Neural crest cell (in vitro differentiated cells): ENCODE measurements at regions not wholly inside any gene's neighbourhood (a gene's known extent, or its start where the extent isn't known, plus 50 kb on each side); places are given as distances from the start of the nearest gene placed in this dataset.

Source experiments
- DNase-seq: peaks from one replicate; pipeline ENCODE4 v3.0.0; 2021; ENCODE audit warnings: low read depth, mixed read lengths, low spot score
- H3K27ac Mint-ChIP-seq: one replicate; pipeline ENCODE4 v1.8.0; 2021; ENCODE audit warnings: mild to moderate bottlenecking, mixed read lengths; ENCODE audit not compliant: unreplicated experiment
- H3K27me3 Mint-ChIP-seq: 2 replicates; pipeline ENCODE4 v1.8.0; 2021; ENCODE audit warnings: low read depth, mild to moderate bottlenecking, mixed read lengths
- H3K36me3 Mint-ChIP-seq: 2 replicates; pipeline ENCODE4 v1.8.0; 2021; ENCODE audit warnings: low read depth, mild to moderate bottlenecking, mixed read lengths
- H3K4me1 Mint-ChIP-seq: 2 replicates; pipeline ENCODE4 v1.8.0; 2021; ENCODE audit warnings: mixed read lengths
- H3K4me3 Mint-ChIP-seq: one replicate; pipeline ENCODE4 v1.8.0; 2021; ENCODE audit warnings: mild to moderate bottlenecking, mixed read lengths
- H3K9me3 Mint-ChIP-seq: 2 replicates; pipeline ENCODE4 v1.8.0; 2021; ENCODE audit warnings: mixed read lengths
- TF ChIP-seq, protein P1 (sequence below): fragments of 200-600 bp; sonication (generic); conservative IDR thresholded peaks from 2 replicates; pipeline ENCODE4 v1.5.0; 2021; ENCODE audit warnings: antibody characterized with exemption, mild to moderate bottlenecking

DNA sequence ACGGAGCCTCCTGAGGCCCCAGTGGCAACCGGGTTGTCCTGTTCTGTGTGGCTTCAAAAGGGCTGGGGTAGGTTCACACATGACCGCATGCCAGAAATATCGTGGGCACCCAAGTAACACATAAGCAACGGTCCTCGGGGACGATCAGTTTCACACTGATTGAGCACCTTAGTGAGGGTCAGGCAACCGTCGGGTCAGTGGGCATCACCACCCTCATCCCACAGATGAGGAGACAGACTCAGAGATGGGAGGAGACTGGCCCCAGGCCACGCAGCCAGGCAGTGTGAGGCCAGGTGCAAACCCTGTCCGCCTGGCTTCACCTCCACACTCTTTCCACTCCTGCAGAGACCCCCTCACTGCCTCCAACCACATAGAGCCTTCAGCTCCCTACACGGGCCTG is 309.8 kb downstream of the MATN1 start:
- TF ChIP-seq, protein P1, sequence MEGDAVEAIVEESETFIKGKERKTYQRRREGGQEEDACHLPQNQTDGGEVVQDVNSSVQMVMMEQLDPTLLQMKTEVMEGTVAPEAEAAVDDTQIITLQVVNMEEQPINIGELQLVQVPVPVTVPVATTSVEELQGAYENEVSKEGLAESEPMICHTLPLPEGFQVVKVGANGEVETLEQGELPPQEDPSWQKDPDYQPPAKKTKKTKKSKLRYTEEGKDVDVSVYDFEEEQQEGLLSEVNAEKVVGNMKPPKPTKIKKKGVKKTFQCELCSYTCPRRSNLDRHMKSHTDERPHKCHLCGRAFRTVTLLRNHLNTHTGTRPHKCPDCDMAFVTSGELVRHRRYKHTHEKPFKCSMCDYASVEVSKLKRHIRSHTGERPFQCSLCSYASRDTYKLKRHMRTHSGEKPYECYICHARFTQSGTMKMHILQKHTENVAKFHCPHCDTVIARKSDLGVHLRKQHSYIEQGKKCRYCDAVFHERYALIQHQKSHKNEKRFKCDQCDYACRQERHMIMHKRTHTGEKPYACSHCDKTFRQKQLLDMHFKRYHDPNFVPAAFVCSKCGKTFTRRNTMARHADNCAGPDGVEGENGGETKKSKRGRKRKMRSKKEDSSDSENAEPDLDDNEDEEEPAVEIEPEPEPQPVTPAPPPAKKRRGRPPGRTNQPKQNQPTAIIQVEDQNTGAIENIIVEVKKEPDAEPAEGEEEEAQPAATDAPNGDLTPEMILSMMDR: no peak

DNA sequence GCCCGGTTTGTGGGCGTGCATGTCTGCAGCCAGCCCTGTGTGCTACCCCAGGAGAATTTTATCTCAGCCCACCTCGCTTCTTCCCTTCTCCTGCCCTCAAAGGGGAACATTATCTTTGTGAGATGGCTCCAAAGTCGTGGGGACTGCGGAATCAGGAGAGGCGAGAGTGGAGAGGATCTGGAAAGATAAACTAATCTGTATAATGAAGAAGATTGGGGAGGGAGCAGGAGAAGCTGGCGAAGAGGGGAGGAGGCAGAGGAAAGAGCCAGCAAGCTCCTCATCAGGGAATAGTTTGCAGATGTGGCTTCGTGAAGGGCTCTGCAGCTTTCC is 310.3 kb downstream of the MATN1 start:
- TF ChIP-seq, protein P1: no peak
- H3K4me1 Mint-ChIP-seq: no peaks in the 10 kb centered on the region
- no peak for DNase-seq
- H3K27ac Mint-ChIP-seq: no peak overlapping the region
- no peaks in the 10 kb centered on the region for H3K27me3 Mint-ChIP-seq
- no peaks in the 10 kb centered on the region for H3K9me3 Mint-ChIP-seq
- no peak overlapping the region for H3K4me3 Mint-ChIP-seq
- H3K36me3 Mint-ChIP-seq: no peaks in the 10 kb centered on the region

More for the DNA sequence above, 309.8 kb downstream of the MATN1 start:
- DNase-seq: no peak
- Mint-ChIP-seq H3K4me1 (no peaks in the 10 kb centered on the region), H3K9me3 (no peaks in the 10 kb centered on the region), H3K27me3 (no peaks in the 10 kb centered on the region), H3K4me3 (no peak overlapping the region), H3K36me3 (no peaks in the 10 kb centered on the region), H3K27ac (no peak overlapping the region)

DNA sequence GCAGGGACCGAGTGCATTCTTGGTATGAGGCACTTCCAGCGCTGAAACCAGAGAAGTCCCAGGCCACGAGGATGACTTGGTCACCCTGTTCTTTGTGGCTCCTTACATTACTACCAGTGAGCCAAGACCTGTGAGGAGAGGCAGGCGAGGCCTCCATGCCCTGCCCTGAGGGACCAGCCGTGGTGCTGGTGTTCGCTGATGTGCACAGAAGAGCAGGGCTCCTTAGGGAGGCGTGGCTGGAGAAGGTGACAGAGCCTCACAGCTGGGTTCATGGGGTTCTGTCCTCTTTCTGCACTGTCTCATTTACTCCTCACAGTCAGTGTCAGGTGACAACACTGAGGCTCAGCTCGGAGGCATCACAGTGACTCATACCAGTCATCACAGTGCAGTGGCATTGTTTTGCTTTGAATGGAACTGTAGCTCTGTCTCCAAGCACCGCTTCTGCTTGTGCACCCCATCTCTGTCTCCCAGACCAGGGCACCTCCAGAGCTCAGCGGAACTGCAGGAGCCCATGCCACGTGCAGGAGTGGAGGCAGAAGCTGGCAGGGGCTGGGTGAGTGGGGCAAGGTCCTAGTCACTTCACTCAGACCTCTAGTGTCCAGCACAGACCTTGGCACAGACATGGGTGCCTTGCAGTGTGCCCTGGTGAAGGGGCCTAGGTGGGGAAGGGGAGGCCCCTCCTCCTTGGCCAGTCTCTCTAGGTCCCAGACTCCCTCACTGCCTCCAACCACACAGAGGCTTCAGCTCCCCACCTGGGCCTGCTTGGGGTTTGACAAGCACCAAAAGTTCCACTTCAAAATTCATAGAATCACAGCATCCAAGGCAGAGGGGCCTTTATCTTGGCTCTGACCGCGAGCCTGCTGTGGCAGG is 310.9 kb downstream of the MATN1 start:
- DNase-seq: no peak
- Mint-ChIP-seq H3K27ac (no peak overlapping the region), H3K27me3 (no peaks in the 10 kb centered on the region), H3K36me3 (no peaks in the 10 kb centered on the region), H3K4me1 (no peaks in the 10 kb centered on the region), H3K9me3 (no peaks in the 10 kb centered on the region), H3K4me3 (no peak overlapping the region)
- TF ChIP-seq, protein P1: no peak

DNA sequence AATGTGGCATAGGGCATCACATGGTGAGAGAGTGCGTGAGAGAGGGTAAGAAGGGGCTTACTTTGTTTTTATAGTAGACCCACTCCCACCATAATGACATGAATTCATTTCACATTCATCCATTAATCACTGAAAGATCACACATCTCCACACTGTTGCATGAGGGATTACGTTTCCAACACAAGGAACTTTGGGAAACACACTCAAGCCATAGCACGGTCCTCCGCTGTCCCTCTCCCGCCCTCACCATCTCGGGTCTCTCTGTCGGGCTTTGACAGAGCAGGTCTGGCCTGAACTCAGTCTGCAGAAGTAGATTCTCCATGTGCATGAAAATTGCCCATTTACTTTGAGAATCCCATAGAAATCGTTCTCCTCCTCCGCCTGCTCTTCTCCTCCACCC is 312.2 kb downstream of the MATN1 start:
- Mint-ChIP-seq H3K4me1 (no peaks in the 10 kb centered on the region), H3K4me3 (no peak overlapping the region), H3K9me3 (no peaks in the 10 kb centered on the region), H3K36me3 (no peaks in the 10 kb centered on the region), H3K27ac (no peak overlapping the region), H3K27me3 (no peaks in the 10 kb centered on the region)
- TF ChIP-seq, protein P1: no peak
- no peak for DNase-seq

DNA sequence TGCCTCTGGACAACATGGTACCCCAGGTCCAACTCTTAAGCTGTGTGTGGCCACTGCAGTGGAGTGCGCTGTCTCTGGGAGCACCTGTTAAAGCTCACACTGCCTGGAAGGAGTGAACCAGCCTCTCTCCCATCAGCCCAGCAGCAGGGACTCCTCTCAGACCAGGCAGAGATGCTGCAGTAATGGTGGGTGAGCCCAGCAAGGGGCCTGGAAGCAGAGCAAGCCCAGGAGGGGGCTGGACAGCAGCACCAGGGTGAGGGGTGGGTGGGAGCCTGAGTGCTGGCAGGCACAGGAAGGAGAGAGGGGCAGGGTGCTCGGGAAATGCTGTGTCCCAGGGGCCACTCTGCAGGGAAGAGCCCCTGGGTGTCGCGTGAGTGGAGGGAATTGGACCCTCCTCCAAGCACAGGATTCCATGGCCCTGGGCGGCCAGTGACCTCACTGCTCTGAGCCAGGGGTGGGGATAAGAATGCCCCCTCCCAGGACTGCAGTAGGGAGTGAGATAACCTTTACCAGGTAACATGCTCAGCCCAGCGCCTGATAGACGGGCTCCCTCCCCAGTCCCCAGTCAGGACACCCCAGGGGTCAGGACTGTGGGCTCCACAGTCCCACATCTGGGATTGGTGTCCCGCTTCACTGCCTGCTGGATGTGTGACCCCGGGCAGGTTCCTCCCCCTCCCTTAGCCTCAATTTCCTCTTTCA is 313.1 kb downstream of the MATN1 start:
- no peak for DNase-seq
- H3K27me3 Mint-ChIP-seq: no peaks in the 10 kb centered on the region
- H3K27ac Mint-ChIP-seq: no peak overlapping the region
- TF ChIP-seq, protein P1: no peak
- H3K9me3 Mint-ChIP-seq: no peaks in the 10 kb centered on the region
- H3K36me3 Mint-ChIP-seq: no peaks in the 10 kb centered on the region
- no peaks in the 10 kb centered on the region for H3K4me1 Mint-ChIP-seq
- no peak overlapping the region for H3K4me3 Mint-ChIP-seq
